Fibroblast of skin of right biceps (primary cell): ENCODE measurements at regions not wholly inside any gene's neighbourhood (a gene's known extent, or its start where the extent isn't known, plus 50 kb on each side); places are given as distances from the start of the nearest gene placed in this dataset.

Experiments used
- DNase-seq: peaks from one replicate; pipeline ENCODE4 v3.0.0-alpha.2; 2013

GRCh38 chr20:12130781-12131180 is 213.1 kb downstream of the BTBD3 start:
- no peak for DNase-seq

GRCh38 chr20:12133553-12133952 is 215.9 kb downstream of the BTBD3 start:
- DNase-seq = no peak

- DNase-seq = peak; percentile 75
Measured at GRCh38 chr20:12145951-12146350, 228.3 kb downstream of the BTBD3 start.

- peak; percentile 55 for DNase-seq
Measured at GRCh38 chr20:12152996-12153395, 235.3 kb downstream of the BTBD3 start.

- DNase-seq = peak; percentile 44
Measured at GRCh38 chr20:12153628-12154027, 235.9 kb downstream of the BTBD3 start.

- no peak for DNase-seq
Measured at GRCh38 chr20:12156252-12156651, 238.6 kb downstream of the BTBD3 start.

- peak; percentile 86 for DNase-seq
Measured at GRCh38 chr20:12159261-12159660, 241.6 kb downstream of the BTBD3 start.

GRCh38 chr20:12161734-12162133 is 244.0 kb downstream of the BTBD3 start:
- no peak for DNase-seq

GRCh38 chr20:12166053-12166717 is 248.5 kb downstream of the BTBD3 start:
- DNase-seq = peak; percentile 94

- no peak for DNase-seq
Measured at GRCh38 chr20:12170406-12170805, 252.7 kb downstream of the BTBD3 start.

GRCh38 chr20:12171923-12172524 is 254.3 kb downstream of the BTBD3 start:
- DNase-seq = peak; percentile 90

- DNase-seq = no peak
Measured at GRCh38 chr20:12173347-12174012, 255.8 kb downstream of the BTBD3 start.

- no peak for DNase-seq
Measured at GRCh38 chr20:12175538-12175937, 257.8 kb downstream of the BTBD3 start.

GRCh38 chr20:12177657-12178293 is 260.1 kb downstream of the BTBD3 start:
- no peak for DNase-seq

GRCh38 chr20:12179692-12180091 is 262.0 kb downstream of the BTBD3 start:
- DNase-seq = no peak

- no peak for DNase-seq
Measured at GRCh38 chr20:12180107-12180661, 262.5 kb downstream of the BTBD3 start.

GRCh38 chr20:12198281-12198680 is 280.6 kb downstream of the BTBD3 start:
- no peak for DNase-seq

- no peak for DNase-seq
Measured at GRCh38 chr20:12199703-12200102, 282.0 kb downstream of the BTBD3 start.

- DNase-seq = peak; percentile 66
Measured at GRCh38 chr20:12201289-12201991, 283.7 kb downstream of the BTBD3 start.

GRCh38 chr20:12203399-12203798 is 285.7 kb downstream of the BTBD3 start:
- no peak for DNase-seq

GRCh38 chr20:12203981-12204380 is 286.3 kb downstream of the BTBD3 start:
- no peak for DNase-seq

GRCh38 chr20:12207875-12208274 is 290.2 kb downstream of the BTBD3 start:
- DNase-seq = peak; percentile 50

GRCh38 chr20:12210591-12210990 is 292.9 kb downstream of the BTBD3 start:
- no peak for DNase-seq
